PC-9 (cell line): ENCODE measurements at regions not wholly inside any gene's neighbourhood (a gene's known extent, or its start where the extent isn't known, plus 50 kb on each side); places are given as distances from the start of the nearest gene placed in this dataset.

Experiments used
- BruUV-seq: library from RNA; stranded (reverse); fragments of 400-500 nt; replicated peaks from 2 replicates; lab custom pipeline; 2021; lab: Mats Ljungman, UMichigan
- CTCF ChIA-PET: fragments of 300-600 bp; sonication (Branson Sonifier 250); formaldehyde crosslinking; loops from one replicate; lab custom pipeline; 2022; ENCODE audit warnings: antibody characterized with exemption; lab: Charles Lee
- POLR2A ChIA-PET: fragments of 300-600 bp; sonication (Branson Sonifier 250); formaldehyde crosslinking; loops from one replicate; lab custom pipeline; 2022; ENCODE audit warnings: antibody characterized with exemption; ENCODE audit not compliant: unreplicated experiment; lab: Charles Lee
- DNase-seq, 2 experiments: peaks; one replicate each; pipeline versions ENCODE4 v3.0.0 to v3.0.0-alpha.2; 2015 to 2022; ENCODE audit warnings: mixed read lengths in 1 of 2
- H2AFZ ChIP-seq: fragments of 200-600 bp; sonication (generic); 2 replicates; pipeline ENCODE4 v1.8.1; 2017; ENCODE audit warnings: antibody characterized with exemption
- H3F3A ChIP-seq: fragments of 200-600 bp; sonication (generic); 2 replicates; pipeline ENCODE4 v1.8.1; 2017; ENCODE audit warnings: antibody characterized with exemption, mild to moderate bottlenecking, low read depth; ENCODE audit not compliant: insufficient read depth
- H3K27ac ChIP-seq: fragments of 200-600 bp; sonication (generic); 2 replicates; pipeline ENCODE4 v1.6.1; 2016; ENCODE audit warnings: mixed run types
- H3K27me3 ChIP-seq: fragments of 200-600 bp; sonication (generic); 2 replicates; pipeline ENCODE4 v1.6.1; 2016; ENCODE audit warnings: low read depth, mixed run types; ENCODE audit not compliant: insufficient read depth
- H3K36me3 ChIP-seq: fragments of 200-600 bp; sonication (generic); 2 replicates; pipeline ENCODE4 v1.6.1; 2016; ENCODE audit warnings: low read depth, mixed run types
- H3K4me1 ChIP-seq: fragments of 200-600 bp; sonication (generic); replicated peaks from 2 replicates; pipeline ENCODE4 v1.6.1; 2016; ENCODE audit warnings: mixed run types; ENCODE audit not compliant: insufficient read depth
- H3K4me2 ChIP-seq: fragments of 200-600 bp; sonication (generic); 2 replicates; pipeline ENCODE4 v1.6.1; 2017; ENCODE audit warnings: mixed run types
- H3K4me3 ChIP-seq: fragments of 200-600 bp; sonication (generic); 2 replicates; pipeline ENCODE4 v1.6.1; 2016; ENCODE audit warnings: mixed run types
- H3K79me2 ChIP-seq: fragments of 200-600 bp; sonication (generic); 2 replicates; pipeline ENCODE4 v1.6.1; 2017; ENCODE audit warnings: low read depth, mixed run types
- H3K9me2 ChIP-seq: fragments of 200-600 bp; sonication (generic); 2 replicates; pipeline ENCODE4 v1.8.1; 2017; ENCODE audit warnings: mild to moderate bottlenecking; ENCODE audit not compliant: insufficient read depth
- H3K9me3 ChIP-seq: fragments of 200-600 bp; sonication (generic); 2 replicates; pipeline ENCODE4 v1.8.1; 2016; ENCODE audit warnings: low read depth; ENCODE audit not compliant: insufficient read depth
- H4K20me1 ChIP-seq: fragments of 200-600 bp; sonication (generic); 2 replicates; pipeline ENCODE4 v1.8.1; 2017; ENCODE audit not compliant: insufficient read depth
- CTCF ChIP-seq: fragments of 200-600 bp; sonication (generic); conservative IDR thresholded peaks from 2 replicates; pipeline ENCODE4 v1.6.1; 2017; ENCODE audit warnings: mixed run types, antibody characterized with exemption, mild to moderate bottlenecking, moderate library complexity
- EZH2 ChIP-seq: fragments of 200-600 bp; sonication (generic); IDR thresholded peaks from 2 replicates; pipeline ENCODE4 v1.8.0; 2017; ENCODE audit warnings: antibody characterized with exemption, low read depth
- intact Hi-C: fragments of 100-400 bp; cut with micrococcal nuclease; formaldehyde crosslinking; loops from one replicate; pipeline ENCODE4 v1.10.0; 2022; ENCODE audit not compliant: unreplicated experiment

DNA sequence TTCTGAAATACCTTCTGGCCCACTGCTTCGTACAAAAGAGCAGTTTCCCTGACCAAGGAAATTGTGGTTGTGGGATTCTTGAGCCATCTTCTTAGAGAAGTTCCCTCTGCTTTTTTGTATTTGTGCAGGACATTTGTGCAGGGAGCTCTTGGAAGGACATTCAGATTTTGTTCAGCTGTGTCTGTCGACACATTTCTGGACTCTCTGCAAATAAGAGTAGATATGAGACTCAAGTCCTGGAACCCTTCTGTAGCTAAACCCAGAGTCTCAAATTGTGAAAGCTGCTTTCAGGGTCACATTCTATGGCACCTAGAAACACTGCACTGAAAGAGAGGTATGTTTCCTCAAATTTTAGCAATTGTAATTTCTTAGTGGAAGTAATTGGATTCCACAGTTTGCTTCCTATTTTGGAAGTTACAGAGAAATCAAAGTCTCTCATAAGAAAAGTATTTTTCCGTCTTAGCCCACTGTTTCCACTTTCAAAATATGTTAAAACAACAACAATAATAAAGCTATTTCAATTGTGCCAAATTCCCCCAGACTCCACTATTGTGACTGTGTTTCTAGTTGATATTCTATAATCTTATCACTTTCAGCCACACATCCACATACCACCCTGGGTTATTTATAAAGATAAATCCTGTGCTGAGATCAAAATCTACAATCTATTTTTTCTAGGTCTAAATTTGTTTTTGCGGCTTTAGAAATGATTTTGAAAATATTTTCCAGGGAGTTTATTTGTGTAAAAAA lies 224.0 kb downstream of the COG6 start:
- peak overlapping the region; percentile 33; the same call in 1 of the 2 replicates for H2AFZ ChIP-seq
- no peaks in the 10 kb centered on the region for H3K9me2 ChIP-seq
- H3K27me3 ChIP-seq = no peaks in the 10 kb centered on the region
- no peak overlapping the region for H3K4me2 ChIP-seq
- POLR2A ChIA-PET = no interaction called here
- intact Hi-C loops = no loop called here
- H3K79me2 ChIP-seq = no peaks in the 10 kb centered on the region
- CTCF ChIA-PET = no interaction called here
- no peaks in the 10 kb centered on the region for H3K4me1 ChIP-seq
- TF ChIP-seq EZH2 (no peak), CTCF (no peak)
- H4K20me1 ChIP-seq = no peaks in the 10 kb centered on the region
- no peak overlapping the region for H3K4me3 ChIP-seq
- BruUV-seq = no TSS peak
- no peak overlapping the region for H3K27ac ChIP-seq
- H3K36me3 ChIP-seq = no peaks in the 10 kb centered on the region
- no peaks in the 10 kb centered on the region for H3F3A ChIP-seq
- DNase-seq = no peak
- peaks cover 6% of the 10 kb centered on the region; the same call in 1 of the 2 replicates for H3K9me3 ChIP-seq

- intact Hi-C loops = no loop called here
- H3K9me3 ChIP-seq = peaks cover 6% of the 10 kb centered on the region; the same call in 1 of the 2 replicates
- no peaks in the 10 kb centered on the region for H3F3A ChIP-seq
- no peak overlapping the region for H3K4me3 ChIP-seq
- H4K20me1 ChIP-seq = no peaks in the 10 kb centered on the region
- BruUV-seq = no TSS peak
- no peak overlapping the region for H3K27ac ChIP-seq
- ChIA-PET CTCF (no interaction called here), POLR2A (no interaction called here)
- no peaks in the 10 kb centered on the region for H3K9me2 ChIP-seq
- H3K27me3 ChIP-seq = no peaks in the 10 kb centered on the region
- H3K4me2 ChIP-seq = no peak overlapping the region
- no peaks in the 10 kb centered on the region for H3K4me1 ChIP-seq
- no peaks in the 10 kb centered on the region for H3K36me3 ChIP-seq
- DNase-seq = no peak
- H2AFZ ChIP-seq = no peak overlapping the region
- TF ChIP-seq CTCF (no peak), EZH2 (no peak)
- H3K79me2 ChIP-seq = no peaks in the 10 kb centered on the region
Observed at GRCh38 chr13:39881383-39881782, 225.9 kb downstream of the COG6 start.

GRCh38 chr13:39881887-39882286 lies 226.4 kb downstream of the COG6 start:
- H3K27me3 ChIP-seq = no peaks in the 10 kb centered on the region
- H2AFZ ChIP-seq = 0 out of 2 replicates have a peak overlapping the region, but pooled peaks have one; percentile 31
- H4K20me1 ChIP-seq = no peaks in the 10 kb centered on the region
- POLR2A ChIA-PET = no interaction called here
- no peak overlapping the region for H3K4me3 ChIP-seq
- no TSS peak for BruUV-seq
- TF ChIP-seq CTCF (no peak), EZH2 (no peak)
- no peaks in the 10 kb centered on the region for H3F3A ChIP-seq
- H3K9me2 ChIP-seq = no peaks in the 10 kb centered on the region
- H3K4me2 ChIP-seq = no peak overlapping the region
- CTCF ChIA-PET = no interaction called here
- H3K9me3 ChIP-seq = peaks cover 6% of the 10 kb centered on the region; the same call in 1 of the 2 replicates
- intact Hi-C loops = no loop called here
- H3K79me2 ChIP-seq = no peaks in the 10 kb centered on the region
- DNase-seq = no peak
- H3K36me3 ChIP-seq = no peaks in the 10 kb centered on the region
- no peaks in the 10 kb centered on the region for H3K4me1 ChIP-seq
- H3K27ac ChIP-seq = no peak overlapping the region
